GM12891 (cell line): ENCODE measurements at regions not wholly inside any gene's neighbourhood (a gene's known extent, or its start where the extent isn't known, plus 50 kb on each side); places are given as distances from the start of the nearest gene placed in this dataset.

Experiments
- POLR2A ChIP-seq: IDR thresholded peaks from 2 replicates; pipeline ENCODE4 v1.6.1; 2011; ENCODE audit warnings: low read depth, low read length, control low read depth
- POLR2AphosphoS5 ChIP-seq: IDR thresholded peaks from 2 replicates; pipeline ENCODE4 v1.6.1; 2011; ENCODE audit warnings: low read depth, low read length, control low read depth
- TAF1 ChIP-seq: IDR thresholded peaks from 2 replicates; pipeline ENCODE4 v1.6.1; 2011; ENCODE audit warnings: low read depth, low read length, control low read depth

GRCh38 chr2:156800065-156800653, 364.0 kb downstream of the GPD2 start:
- TF ChIP-seq TAF1 (no peak), POLR2AphosphoS5 (no peak), POLR2A (no peak)
